ENCODE measurements at regions not wholly inside any gene's neighbourhood (a gene's known extent, or its start where the extent isn't known, plus 50 kb on each side); places are given as distances from the start of the nearest gene placed in this dataset.

- no peak for DNase-seq
- BruUV-seq (replicated peaks) = no TSS peak
- 100% methylated on average over 4 of the region's 6 CpGs; no CpG with 5 or more reads in 1 of the 2 experiments for WGBS, 2 experiments (ENCODE audit: extremely low coverage in 2 of 2, insufficient read length in 1 of 2)
- intact Hi-C loops (cut with micrococcal nuclease) = no loop called here
- H3K9ac ChIP-seq (ENCODE audit: low read depth, low read length) = no peak overlapping the region
- H2AK5ac ChIP-seq (ENCODE audit: low read depth, low read length) = no peak overlapping the region
- no peak overlapping the region for H4K91ac ChIP-seq (ENCODE audit: insufficient read depth, low read depth, low read length)
- H3K56ac ChIP-seq (ENCODE audit: extremely low read depth, insufficient read depth, low read length) = no peak overlapping the region
- H3K18ac ChIP-seq (ENCODE audit: low read depth, low read length) = no peak overlapping the region
- no peak overlapping the region for H2AK9ac ChIP-seq (replicated peaks; ENCODE audit: low read depth, low read length, poor library complexity)
- H3K27ac ChIP-seq (ENCODE audit: insufficient read depth, low read length) = no peak overlapping the region
- in situ Hi-C loops (cut with MboI; ENCODE audit: low sequenced_read_pairs) = no loop called here
- dilution Hi-C loops (cut with HindIII; ENCODE audit: low sequenced_read_pairs, unreplicated experiment) = no loop called here
- no peak overlapping the region for H3K23ac ChIP-seq (ENCODE audit: low read depth, low read length)
- no peaks in the 10 kb centered on the region for H3K9me3 ChIP-seq (ENCODE audit: control insufficient read depth, insufficient read depth, low read length)
- ATAC-seq (ENCODE audit: low read depth) = no peak; the same call in 1 of the 2 replicates
- peaks cover 4% of the 10 kb centered on the region; the same call in 1 of the 2 replicates for H3K4me1 ChIP-seq (ENCODE audit: control insufficient read depth, insufficient read depth, low read length)
- no peak overlapping the region for H3K14ac ChIP-seq (replicated peaks; ENCODE audit: low read depth, low read length)
- no peak overlapping the region for H4K8ac ChIP-seq (ENCODE audit: low read depth in 2 of 2, low read length in 2 of 2)
- H3K79me1 ChIP-seq (ENCODE audit: low read depth in 1 of 2, low read length in 2 of 2) = no peaks in the 10 kb centered on the region
- ChIA-PET POLR2A (ENCODE audit: unreplicated experiment) (no interaction called here), CTCF (no interaction called here)
- H2BK120ac ChIP-seq (ENCODE audit: low read depth, low read length) = no peak overlapping the region
- H3K4me3 ChIP-seq (ENCODE audit: insufficient read depth, low read depth, low read length) = no peak overlapping the region
- H3K9me1 ChIP-seq (ENCODE audit: insufficient read depth, low read length) = no peaks in the 10 kb centered on the region; the same call in 1 of the 2 replicates
- H3K36me3 ChIP-seq (ENCODE audit: control insufficient read depth, insufficient read depth, low read length) = no peaks in the 10 kb centered on the region
- H2BK20ac ChIP-seq (ENCODE audit: low read depth, low read length) = no peak overlapping the region
- H3K27me3 ChIP-seq (ENCODE audit: control insufficient read depth, insufficient read depth, low read length) = no peaks in the 10 kb centered on the region
- peak overlapping the region; percentile 31; the same call in 1 of the 2 replicates for H4K5ac ChIP-seq (ENCODE audit: low read depth, low read length)
- no peaks in the 10 kb centered on the region for H4K20me1 ChIP-seq (ENCODE audit: insufficient read depth, low read length)
- no peak overlapping the region for H3K4me2 ChIP-seq (ENCODE audit: low read depth, low read length)
- TF ChIP-seq POLR2A (IDR thresholded peaks at IDR 0.05; ENCODE audit: low read depth, low read length) = no peak
- no peak for TF ChIP-seq NFE2L2 (IDR thresholded peaks at IDR 0.05; ENCODE audit: low read depth, low read length)
- no peak for TF ChIP-seq CHD1 (IDR thresholded peaks at IDR 0.05; ENCODE audit: low read depth, low read length)
- TF ChIP-seq MAZ (IDR thresholded peaks at IDR 0.05; ENCODE audit: borderline replicate concordance, low read depth, low read length) = no peak
- no peak for TF ChIP-seq ELK1 (IDR thresholded peaks at IDR 0.05; ENCODE audit: borderline replicate concordance, low read depth, low read length)
- TF ChIP-seq USF2 (IDR thresholded peaks at IDR 0.05; ENCODE audit: low read depth, low read length) = no peak
- TF ChIP-seq SMC3 (IDR thresholded peaks at IDR 0.05; ENCODE audit: low read depth, low read length) = no peak
- TF ChIP-seq RCOR1 (IDR thresholded peaks at IDR 0.05; ENCODE audit: insufficient replicate concordance, low read length) = no peak
- TF ChIP-seq MXI1 (IDR thresholded peaks at IDR 0.05; ENCODE audit: borderline replicate concordance, low read depth, low read length) = no peak
- no peak for TF ChIP-seq RFX5 (IDR thresholded peaks at IDR 0.05; ENCODE audit: low read depth, low read length)
- TF ChIP-seq RAD21 (IDR thresholded peaks at IDR 0.05; ENCODE audit: low read length) = no peak
- TF ChIP-seq CEBPB (IDR thresholded peaks at IDR 0.05; ENCODE audit: low read depth, low read length) = no peak
- TF ChIP-seq FOS (IDR thresholded peaks at IDR 0.05; ENCODE audit: low read depth, low read length) = no peak
- TF ChIP-seq CTCF (conservative IDR thresholded peaks at IDR 0.05; ENCODE audit: low read depth, low read length) = no peak
- H3K4ac ChIP-seq (ENCODE audit: low read depth, low read length) = no peak overlapping the region
- H2AFZ ChIP-seq (replicated peaks; ENCODE audit: low read length, poor library complexity) = no peak overlapping the region
- no peak overlapping the region for H2BK5ac ChIP-seq (ENCODE audit: low read depth, low read length, poor library complexity, severe bottlenecking)
- H2BK15ac ChIP-seq (ENCODE audit: low read depth, low read length) = peak overlapping the region; percentile 20; the same call in 1 of the 3 replicates
These were observed 98.3 kb upstream of the SPRY1 start for GRCh38 chr4:123298261-123298660.
